ENCODE measurements at regions not wholly inside any gene's neighbourhood (a gene's known extent, or its start where the extent isn't known, plus 50 kb on each side); places are given as distances from the start of the nearest gene placed in this dataset.

DNA sequence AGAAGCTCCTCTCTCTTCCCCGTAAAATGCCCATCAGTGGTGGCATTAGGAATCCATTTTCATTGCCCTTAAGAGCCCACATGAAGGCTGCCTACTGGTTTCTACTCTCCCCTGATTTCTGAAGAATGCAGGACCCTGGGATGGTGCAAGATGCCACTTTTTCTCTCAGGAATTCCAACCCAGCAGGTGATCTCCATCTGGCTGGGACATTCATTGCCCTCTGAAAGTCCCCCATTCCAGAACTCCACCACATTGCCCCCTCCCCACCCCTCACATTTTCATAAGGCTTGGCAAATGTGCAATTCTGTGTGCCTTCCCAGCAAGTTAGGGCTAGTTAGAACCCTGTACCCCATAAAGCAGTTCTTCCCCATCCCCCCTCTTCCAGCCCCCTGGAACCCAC, 88.0 kb downstream of the BANF2 start:
- WGBS (ENCODE audit: missing lambda C conversion rate): 80% methylated on average over 1 of the region's 1 CpG
- DNase-seq (ENCODE audit: low read depth in 1 of 2, low spot score in 1 of 2): no peak
- no peak overlapping the region for H3K4me3 ChIP-seq
- POLR2A ChIA-PET: no interaction called here
- no peak overlapping the region for H3K4me2 ChIP-seq
- CTCF ChIA-PET: interaction anchor here (0.8 kb wide), 1 partner anchor 19 kb away, joined by 3 read pairs; no protein-coding TSS in a partner anchor
- no peak for FAIRE-seq
- no peaks in the 10 kb centered on the region for H3K9me3 ChIP-seq
- H3K27ac ChIP-seq: no peak overlapping the region
- H3K4me1 ChIP-seq: no peaks in the 10 kb centered on the region
- ATAC-seq: no peak
- TF ChIP-seq EP300 (IDR thresholded peaks at IDR 0.05): no peak
- no peak for TF ChIP-seq RFX5 (IDR thresholded peaks at IDR 0.05)
- TF ChIP-seq HOXA7 (CRISPR knock-in tag; IDR thresholded peaks at IDR 0.05): no peak
- no peak for TF ChIP-seq NPAS2 (CRISPR knock-in tag; IDR thresholded peaks at IDR 0.05; ENCODE audit: borderline replicate concordance)
- TF ChIP-seq ELK1 (IDR thresholded peaks at IDR 0.05; ENCODE audit: low read depth, low read length): no peak
- no peak for TF ChIP-seq ATOH8 (CRISPR knock-in tag; IDR thresholded peaks at IDR 0.05; ENCODE audit: low read depth)
- TF ChIP-seq GATA3 (IDR thresholded peaks at IDR 0.05; ENCODE audit: borderline replicate concordance): no peak

DNA sequence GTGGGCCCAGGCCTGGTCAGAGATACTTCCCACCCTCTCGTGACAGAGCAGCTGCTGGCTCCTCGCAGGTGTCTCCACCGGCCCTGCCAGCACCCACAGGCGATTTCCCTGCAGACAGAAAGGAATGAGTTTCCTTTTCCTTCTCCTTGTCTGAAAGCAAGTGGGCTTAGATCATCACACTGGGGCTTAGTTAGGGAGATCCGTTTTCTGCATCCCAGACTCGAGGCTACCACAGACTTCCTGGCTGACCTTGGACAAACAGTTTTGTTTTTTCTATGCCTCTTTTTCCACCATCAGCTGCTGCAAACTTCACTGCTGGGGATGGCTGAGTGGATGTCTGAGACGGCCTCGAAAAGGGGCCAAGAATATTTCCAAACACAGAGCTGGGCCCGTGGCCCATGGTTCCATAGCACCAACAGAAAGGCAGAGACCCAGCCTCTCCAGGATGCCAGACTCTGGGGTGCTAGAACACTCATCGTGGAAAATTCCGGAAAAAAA, 86.5 kb downstream of the BANF2 start:
- no peaks in the 10 kb centered on the region for H3K9me3 ChIP-seq
- H3K4me1 ChIP-seq: no peaks in the 10 kb centered on the region
- WGBS (ENCODE audit: missing lambda C conversion rate): 68% methylated on average over 11 of the region's 11 CpGs
- no peak overlapping the region for H3K4me2 ChIP-seq
- DNase-seq (ENCODE audit: low read depth in 1 of 2, low spot score in 1 of 2): no peak
- ChIA-PET POLR2A (no interaction called here), CTCF (no interaction called here)
- FAIRE-seq: no peak
- no peak overlapping the region for H3K27ac ChIP-seq
- TF ChIP-seq, protein P1, sequence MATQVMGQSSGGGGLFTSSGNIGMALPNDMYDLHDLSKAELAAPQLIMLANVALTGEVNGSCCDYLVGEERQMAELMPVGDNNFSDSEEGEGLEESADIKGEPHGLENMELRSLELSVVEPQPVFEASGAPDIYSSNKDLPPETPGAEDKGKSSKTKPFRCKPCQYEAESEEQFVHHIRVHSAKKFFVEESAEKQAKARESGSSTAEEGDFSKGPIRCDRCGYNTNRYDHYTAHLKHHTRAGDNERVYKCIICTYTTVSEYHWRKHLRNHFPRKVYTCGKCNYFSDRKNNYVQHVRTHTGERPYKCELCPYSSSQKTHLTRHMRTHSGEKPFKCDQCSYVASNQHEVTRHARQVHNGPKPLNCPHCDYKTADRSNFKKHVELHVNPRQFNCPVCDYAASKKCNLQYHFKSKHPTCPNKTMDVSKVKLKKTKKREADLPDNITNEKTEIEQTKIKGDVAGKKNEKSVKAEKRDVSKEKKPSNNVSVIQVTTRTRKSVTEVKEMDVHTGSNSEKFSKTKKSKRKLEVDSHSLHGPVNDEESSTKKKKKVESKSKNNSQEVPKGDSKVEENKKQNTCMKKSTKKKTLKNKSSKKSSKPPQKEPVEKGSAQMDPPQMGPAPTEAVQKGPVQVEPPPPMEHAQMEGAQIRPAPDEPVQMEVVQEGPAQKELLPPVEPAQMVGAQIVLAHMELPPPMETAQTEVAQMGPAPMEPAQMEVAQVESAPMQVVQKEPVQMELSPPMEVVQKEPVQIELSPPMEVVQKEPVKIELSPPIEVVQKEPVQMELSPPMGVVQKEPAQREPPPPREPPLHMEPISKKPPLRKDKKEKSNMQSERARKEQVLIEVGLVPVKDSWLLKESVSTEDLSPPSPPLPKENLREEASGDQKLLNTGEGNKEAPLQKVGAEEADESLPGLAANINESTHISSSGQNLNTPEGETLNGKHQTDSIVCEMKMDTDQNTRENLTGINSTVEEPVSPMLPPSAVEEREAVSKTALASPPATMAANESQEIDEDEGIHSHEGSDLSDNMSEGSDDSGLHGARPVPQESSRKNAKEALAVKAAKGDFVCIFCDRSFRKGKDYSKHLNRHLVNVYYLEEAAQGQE (IDR thresholded peaks at IDR 0.05): no peak
- TF ChIP-seq E2F6 (IDR thresholded peaks at IDR 0.05; ENCODE audit: borderline replicate concordance, low read depth) (no peak), POLR2A (IDR thresholded peaks at IDR 0.05; ENCODE audit: low read length) (no peak), EHMT2 (IDR thresholded peaks at IDR 0.05; ENCODE audit: low read depth) (no peak), CHD2 (IDR thresholded peaks at IDR 0.05; ENCODE audit: low read length, partially characterized antibody) (no peak)
- TF ChIP-seq, protein P2, sequence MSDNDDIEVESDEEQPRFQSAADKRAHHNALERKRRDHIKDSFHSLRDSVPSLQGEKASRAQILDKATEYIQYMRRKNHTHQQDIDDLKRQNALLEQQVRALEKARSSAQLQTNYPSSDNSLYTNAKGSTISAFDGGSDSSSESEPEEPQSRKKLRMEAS (IDR thresholded peaks at IDR 0.05): no peak
- TF ChIP-seq, protein P3, sequence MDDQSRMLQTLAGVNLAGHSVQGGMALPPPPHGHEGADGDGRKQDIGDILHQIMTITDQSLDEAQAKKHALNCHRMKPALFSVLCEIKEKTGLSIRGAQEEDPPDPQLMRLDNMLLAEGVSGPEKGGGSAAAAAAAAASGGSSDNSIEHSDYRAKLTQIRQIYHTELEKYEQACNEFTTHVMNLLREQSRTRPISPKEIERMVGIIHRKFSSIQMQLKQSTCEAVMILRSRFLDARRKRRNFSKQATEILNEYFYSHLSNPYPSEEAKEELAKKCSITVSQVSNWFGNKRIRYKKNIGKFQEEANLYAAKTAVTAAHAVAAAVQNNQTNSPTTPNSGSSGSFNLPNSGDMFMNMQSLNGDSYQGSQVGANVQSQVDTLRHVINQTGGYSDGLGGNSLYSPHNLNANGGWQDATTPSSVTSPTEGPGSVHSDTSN (IDR thresholded peaks at IDR 0.05): no peak
- TF ChIP-seq, protein P4, sequence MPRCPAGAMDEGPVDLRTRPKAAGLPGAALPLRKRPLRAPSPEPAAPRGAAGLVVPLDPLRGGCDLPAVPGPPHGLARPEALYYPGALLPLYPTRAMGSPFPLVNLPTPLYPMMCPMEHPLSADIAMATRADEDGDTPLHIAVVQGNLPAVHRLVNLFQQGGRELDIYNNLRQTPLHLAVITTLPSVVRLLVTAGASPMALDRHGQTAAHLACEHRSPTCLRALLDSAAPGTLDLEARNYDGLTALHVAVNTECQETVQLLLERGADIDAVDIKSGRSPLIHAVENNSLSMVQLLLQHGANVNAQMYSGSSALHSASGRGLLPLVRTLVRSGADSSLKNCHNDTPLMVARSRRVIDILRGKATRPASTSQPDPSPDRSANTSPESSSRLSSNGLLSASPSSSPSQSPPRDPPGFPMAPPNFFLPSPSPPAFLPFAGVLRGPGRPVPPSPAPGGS (IDR thresholded peaks at IDR 0.05): no peak
- no peak overlapping the region for H3K4me3 ChIP-seq
- no peak for ATAC-seq
